Muscle of arm (tissue), 1 donor: ENCODE measurements at regions not wholly inside any gene's neighbourhood (a gene's known extent, or its start where the extent isn't known, plus 50 kb on each side); places are given as distances from the start of the nearest gene placed in this dataset.

ENCODE experiments used
- DNase-seq: peaks from one replicate; pipeline ENCODE4 v3.0.0-alpha.2; 2013

- DNase-seq = no peak
These were observed 135.6 kb downstream of the ACTL7B start for GRCh38 chr9:108720191-108720642.

DNA sequence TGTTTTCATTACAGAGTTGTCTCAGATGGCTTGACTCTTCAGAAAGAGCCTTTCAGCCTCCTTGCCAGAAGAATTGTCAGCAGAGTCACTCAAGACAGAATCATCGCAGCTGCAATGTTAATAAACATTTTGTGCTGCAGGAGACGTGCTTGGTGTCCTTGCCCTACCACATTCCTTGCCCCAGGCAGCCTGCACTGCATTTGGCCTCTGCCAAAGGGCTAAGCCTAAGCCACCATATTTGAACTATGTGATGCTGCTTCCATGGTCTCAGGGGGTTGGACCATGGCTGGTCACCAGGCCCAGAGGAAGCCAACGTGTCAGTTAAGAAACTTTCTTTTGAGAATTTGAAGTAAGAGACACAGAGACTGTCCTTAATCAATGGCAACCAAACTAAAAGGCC lies 145.4 kb downstream of the ACTL7B start:
- no peak for DNase-seq

GRCh38 chr9:108709997-108710396 lies 145.8 kb downstream of the ACTL7B start:
- DNase-seq = no peak

DNA sequence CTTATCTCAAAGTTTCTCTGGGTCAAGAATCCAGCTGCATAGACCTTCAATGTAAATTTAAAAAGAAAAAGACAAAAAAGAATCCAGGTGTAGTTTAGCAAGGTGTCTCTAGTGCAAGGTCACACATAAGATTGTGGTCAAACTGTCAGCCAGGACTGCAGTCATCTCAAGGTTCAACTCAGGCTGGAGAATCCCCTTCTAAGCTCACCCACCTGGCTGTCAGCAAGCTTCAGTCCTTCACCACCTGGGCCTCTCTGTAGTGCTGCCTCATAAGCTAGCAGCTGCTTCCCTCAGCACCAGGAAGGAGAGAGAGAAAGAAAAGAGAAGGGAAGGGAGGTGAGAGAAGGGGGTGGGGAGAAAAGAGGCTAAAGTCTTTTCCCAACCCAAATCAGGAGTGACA lies 146.7 kb downstream of the ACTL7B start:
- DNase-seq = no peak

GRCh38 chr9:108708448-108708847 lies 147.3 kb downstream of the ACTL7B start:
- no peak for DNase-seq

DNA sequence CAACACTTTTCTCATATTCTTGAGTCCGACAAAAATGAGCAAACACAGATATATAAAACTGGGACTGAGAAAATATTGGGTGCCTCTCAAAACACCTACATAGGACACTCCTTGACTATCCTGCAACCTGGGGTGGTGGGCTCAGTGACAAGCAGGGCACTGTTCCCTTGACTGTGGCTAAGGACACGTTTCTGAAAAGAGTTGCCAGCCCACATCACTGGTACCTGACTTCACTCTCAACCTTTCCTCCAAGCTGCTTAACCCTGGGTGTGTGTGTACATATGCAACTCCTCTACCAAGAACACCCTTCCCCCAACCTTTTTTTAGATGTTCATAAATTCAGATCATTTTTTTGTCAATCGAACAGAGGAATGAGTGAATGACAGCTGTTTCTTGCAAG lies 148.7 kb downstream of the ACTL7B start:
- no peak for DNase-seq

GRCh38 chr9:108704156-108704852 lies 151.5 kb downstream of the ACTL7B start:
- DNase-seq = no peak

GRCh38 chr9:108703429-108703828 lies 152.4 kb downstream of the ACTL7B start:
- no peak for DNase-seq

DNA sequence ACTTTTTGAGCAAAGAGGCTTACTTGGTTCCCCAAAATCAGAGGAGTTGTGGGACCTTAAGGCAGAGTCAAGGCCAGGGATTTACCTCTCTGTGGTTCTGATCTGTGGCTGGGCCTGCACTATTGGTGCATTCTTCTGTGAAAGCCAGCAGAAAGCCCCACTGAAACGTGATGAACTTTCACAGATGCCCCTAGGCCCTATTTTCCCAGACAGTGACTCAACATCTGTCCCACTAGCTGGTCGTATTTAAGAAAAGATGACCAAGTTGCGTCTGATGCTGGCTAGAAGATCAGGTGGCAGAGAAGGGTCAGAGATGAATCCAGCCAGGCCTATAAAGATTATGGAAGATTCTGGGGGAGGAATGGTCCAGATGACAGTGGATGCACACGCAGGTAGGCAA lies 153.1 kb downstream of the ACTL7B start:
- DNase-seq = no peak

GRCh38 chr9:108698801-108699200 lies 157.0 kb downstream of the ACTL7B start:
- no peak for DNase-seq

DNA sequence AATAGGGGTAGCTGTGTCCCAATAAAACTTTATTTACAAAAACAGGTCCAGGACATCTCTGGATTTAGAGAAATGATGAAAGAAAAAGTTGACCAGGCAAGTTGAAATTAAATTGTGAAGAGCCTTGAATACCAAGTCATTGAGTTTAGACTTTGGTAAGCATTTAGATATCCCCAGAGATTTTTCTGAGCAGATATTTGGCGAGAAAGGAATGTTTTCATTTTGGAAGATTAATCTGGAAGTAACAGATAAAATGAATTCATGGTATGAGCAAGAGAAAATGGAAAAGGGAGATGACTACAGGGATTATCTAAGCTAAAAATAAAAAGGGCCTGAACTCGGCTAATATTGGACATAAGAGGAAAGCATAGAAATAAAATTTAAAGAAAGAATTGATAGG lies 157.6 kb downstream of the ACTL7B start:
- no peak for DNase-seq

GRCh38 chr9:108696156-108696555 lies 159.6 kb downstream of the ACTL7B start:
- DNase-seq = no peak

DNA sequence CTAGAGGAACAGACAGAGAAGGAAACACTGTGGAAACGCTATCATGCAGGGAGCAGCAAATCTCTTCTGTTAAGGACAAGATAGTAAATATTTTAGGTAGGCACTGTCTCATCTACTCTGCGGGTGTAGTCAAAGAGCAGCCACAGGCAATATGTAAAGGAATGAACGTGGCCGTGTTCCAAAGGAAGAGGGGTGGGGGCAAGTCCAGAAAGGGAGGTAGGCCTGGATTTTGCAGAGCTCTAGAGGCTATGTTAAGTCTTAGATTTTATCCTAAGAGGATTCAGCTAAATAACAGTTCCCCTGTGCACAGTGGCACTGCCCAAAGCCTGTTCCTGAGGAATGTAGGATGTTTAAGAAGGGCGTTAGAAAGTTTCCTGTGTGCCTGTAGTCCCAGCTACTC lies 161.6 kb downstream of the ACTL7B start:
- DNase-seq = no peak

GRCh38 chr9:108691614-108692013 lies 164.2 kb downstream of the ACTL7B start:
- no peak for DNase-seq

DNA sequence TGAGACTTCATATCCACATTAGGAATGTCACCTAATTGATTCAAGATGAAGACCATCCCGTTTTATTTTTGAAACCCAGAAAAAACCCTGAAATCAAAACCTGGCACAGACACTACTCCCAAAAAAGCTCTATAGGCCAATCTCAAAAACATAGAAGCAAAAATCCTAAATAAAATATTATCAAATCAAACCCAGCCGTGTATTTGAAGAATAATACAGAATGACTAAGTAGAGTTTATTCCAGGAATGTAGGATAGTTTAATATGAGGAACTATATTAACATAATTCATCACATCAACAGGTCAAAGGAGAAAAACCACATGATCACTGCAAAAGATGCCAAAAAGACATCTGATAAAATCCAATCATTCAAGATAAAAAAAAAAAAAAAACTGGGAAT lies 167.1 kb downstream of the ACTL7B start:
- DNase-seq = no peak

- DNase-seq = no peak
These were observed 167.7 kb downstream of the ACTL7B start for GRCh38 chr9:108688051-108688450.

GRCh38 chr9:108687006-108687987 lies 168.5 kb downstream of the ACTL7B start:
- DNase-seq = peak; percentile 38

DNA sequence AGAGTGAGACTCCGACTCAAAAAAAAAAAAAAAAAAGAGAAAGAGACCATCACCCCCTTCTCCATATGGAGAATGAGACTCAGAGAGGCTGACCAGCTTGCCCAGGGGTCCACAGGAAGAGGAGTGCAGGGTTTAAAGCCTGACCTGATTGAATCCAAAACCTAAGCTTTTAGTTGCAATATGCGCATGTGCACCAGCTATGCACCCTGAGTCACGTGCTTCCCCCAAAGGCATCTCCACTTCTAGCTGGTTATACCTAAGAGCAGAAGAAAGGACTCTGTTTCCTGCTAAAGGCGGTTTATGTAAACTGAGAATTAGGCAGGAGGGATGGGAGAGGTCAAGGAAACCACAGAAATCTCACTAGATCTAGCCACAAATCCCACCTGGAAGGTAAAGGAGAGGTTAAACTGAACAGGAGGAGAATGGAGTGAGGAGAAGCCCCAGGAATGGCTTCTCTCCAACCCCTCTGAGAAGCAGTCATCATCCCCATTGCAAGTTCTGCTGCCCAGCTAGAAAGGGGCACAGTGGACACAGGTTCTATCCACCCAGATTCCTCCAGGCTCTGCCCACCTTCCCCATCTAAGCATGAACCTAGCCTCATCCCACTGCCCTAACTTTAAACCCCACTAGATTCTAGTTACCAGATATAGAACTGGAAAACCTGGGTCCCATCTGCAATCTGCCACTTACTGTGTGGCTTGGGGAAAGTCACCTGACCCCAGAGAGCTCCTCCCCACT lies 171.3 kb downstream of the ACTL7B start:
- no peak for DNase-seq

DNA sequence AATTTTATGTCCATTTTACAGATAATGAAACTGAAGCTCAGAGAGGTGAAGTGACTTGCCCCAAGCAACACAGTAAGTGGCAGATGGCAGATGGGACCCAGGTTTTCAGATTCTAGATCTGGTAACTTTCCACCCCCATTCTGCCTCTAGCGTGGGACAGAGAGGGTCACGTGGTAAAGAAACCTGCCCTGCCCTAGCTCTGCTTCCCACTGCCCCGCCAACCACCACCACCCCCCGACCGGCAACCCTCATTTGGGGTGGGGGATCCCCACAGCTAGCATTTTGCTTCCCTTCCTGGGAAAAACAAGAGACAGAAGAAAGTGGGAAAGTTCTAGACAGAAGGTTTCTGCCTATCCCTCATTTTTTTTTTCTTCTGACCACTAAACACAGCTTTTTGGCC lies 172.5 kb downstream of the ACTL7B start:
- no peak for DNase-seq

DNA sequence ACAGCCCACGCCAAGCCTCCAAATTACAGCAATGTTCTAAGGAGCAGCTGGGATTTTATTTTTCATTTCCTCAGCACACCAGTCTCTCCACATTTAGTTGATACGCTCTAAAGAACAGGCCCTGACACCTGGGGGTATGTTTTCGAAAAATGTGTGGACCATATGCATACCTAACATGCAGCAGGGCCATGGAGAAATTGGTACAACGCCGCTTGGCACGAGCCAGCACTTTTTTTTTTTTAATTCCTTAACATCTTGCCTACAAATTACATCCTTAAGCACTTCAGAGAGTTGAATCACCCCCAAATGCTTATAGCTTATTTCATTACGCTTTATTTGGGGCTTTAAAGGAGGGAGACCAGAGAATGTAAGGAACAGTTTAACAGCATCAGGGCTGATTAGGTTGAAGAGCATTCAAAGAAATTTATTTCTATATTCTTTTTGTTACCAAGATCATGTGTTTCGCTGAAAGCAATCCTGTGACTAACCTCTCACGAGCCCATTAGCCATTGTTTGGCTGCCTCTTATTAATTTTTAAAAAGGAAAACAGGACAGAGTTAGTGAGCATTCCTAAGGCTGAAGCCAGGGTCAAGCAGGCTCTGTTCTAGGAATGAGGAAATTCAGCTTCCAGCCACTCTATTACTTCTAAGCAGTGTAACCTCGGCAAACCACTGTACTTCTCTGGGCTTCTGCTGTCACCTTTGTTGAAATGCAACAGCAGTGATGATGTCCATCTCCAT lies 173.8 kb downstream of the ACTL7B start:
- DNase-seq = no peak

DNA sequence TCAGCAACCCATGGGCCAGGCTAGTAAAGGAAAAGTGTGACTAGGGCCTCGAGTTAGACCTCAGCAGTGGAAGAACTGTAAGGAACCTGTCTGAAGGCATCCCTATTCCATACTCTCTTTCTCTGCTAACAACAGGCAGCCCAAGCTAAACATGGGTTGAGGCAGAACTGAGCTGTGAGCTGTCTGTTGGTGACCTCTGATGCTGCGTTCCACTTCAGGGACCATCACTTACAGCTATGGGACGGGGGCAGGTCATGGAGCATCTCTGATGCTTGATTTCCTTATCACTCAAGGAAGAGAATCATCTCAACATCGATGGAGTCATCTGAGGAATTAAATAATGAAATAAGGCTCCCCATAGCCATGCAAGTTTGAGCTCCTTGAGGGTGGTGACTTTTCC lies 174.8 kb downstream of the ACTL7B start:
- DNase-seq = no peak

- DNase-seq = no peak
These were observed 178.0 kb downstream of the ACTL7B start for GRCh38 chr9:108677776-108678175.
